ENCODE measurements at regions not wholly inside any gene's neighbourhood (a gene's known extent, or its start where the extent isn't known, plus 50 kb on each side); places are given as distances from the start of the nearest gene placed in this dataset.

DNA sequence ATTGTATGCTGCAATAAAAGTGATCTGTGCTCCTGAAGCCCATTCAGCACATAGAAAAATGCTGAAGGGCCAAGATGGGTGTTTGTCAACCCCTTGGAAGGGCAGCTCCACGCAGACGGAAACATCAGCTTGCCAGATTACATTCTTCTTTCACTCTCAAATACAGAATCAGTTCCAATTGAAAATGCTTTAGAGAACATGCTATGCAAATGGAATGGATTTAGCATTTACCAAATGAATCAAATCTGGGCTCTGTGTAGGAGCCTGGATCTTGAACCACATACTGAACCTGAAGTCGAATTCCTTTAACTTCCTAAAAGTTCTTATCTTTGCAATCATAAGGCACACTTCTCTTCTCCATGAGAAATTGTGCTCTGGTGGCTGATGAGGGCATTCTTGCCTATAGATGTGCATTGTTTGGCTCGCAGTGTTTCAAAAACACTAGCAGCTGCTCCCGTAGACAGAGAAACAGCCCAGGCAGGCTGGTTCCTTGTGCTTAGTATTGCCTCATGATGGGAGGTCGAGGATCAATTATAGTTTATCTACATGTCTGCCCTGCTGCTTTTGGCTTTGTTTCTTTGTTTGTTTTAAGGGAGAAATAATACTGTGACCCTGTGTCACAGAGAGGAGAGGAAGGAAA lies 489.8 kb upstream of the FLRT2 start:
- Histone ChIP-seq H3K9ac (ENCODE audit: low read length) (no peak overlapping the region), H3F3A (ENCODE audit: insufficient read depth, low read length) (no peaks in the 10 kb centered on the region), H3K4me2 (ENCODE audit: low read length) (no peak overlapping the region), H3K79me2 (ENCODE audit: insufficient read depth, low read length) (no peaks in the 10 kb centered on the region), H3K9me3 (ENCODE audit: low read length) (no peaks in the 10 kb centered on the region), H3K27me3 (ENCODE audit: insufficient read depth, low read length) (no peaks in the 10 kb centered on the region), H4K20me1 (ENCODE audit: insufficient read depth, low read length) (no peaks in the 10 kb centered on the region), H2AFZ (ENCODE audit: low read length) (no peak overlapping the region), H3K4me3 (ENCODE audit: low read depth, low read length, poor library complexity, severe bottlenecking) (no peak overlapping the region), H3K36me3 (ENCODE audit: insufficient read depth, low read length) (no peaks in the 10 kb centered on the region), H3K27ac (ENCODE audit: low read depth, low read length, poor library complexity, severe bottlenecking) (no peak overlapping the region), H3K4me1 (ENCODE audit: insufficient read depth, low read length, severe bottlenecking) (no peaks in the 10 kb centered on the region), H3K9me2 (ENCODE audit: low read depth, low read length) (no peaks in the 10 kb centered on the region)
- no peak for TF ChIP-seq EZH2 (IDR thresholded peaks at IDR 0.05; ENCODE audit: borderline replicate concordance, low read length)
- no peak for TF ChIP-seq CTCF (IDR thresholded peaks at IDR 0.05; ENCODE audit: low read length)

DNA sequence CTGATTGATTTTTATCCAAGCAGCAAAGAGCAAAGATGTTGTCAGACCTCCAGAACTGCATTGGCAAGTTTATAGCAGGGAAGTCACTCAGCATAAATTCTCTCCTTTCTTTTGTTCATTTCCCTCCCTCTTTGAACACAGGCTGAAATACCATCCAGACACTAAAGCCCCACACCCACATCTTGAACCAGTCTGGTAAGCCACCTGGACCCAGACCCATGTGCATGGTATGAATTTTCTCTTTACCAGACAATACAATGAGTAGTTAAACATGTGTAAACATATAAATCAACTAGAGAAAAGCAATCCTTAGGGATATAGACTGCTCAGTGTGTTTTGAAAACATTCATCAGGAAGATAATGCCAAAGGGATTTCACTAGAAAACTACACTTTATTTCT lies 488.3 kb upstream of the FLRT2 start:
- TF ChIP-seq EZH2 (IDR thresholded peaks at IDR 0.05; ENCODE audit: borderline replicate concordance, low read length) (no peak), CTCF (IDR thresholded peaks at IDR 0.05; ENCODE audit: low read length) (no peak)
- Histone ChIP-seq H2AFZ (ENCODE audit: low read length) (no peak overlapping the region), H3K9me2 (ENCODE audit: low read depth, low read length) (no peaks in the 10 kb centered on the region), H3K27me3 (ENCODE audit: insufficient read depth, low read length) (no peaks in the 10 kb centered on the region), H3K4me2 (ENCODE audit: low read length) (no peak overlapping the region), H3K4me3 (ENCODE audit: low read depth, low read length, poor library complexity, severe bottlenecking) (no peak overlapping the region), H3F3A (ENCODE audit: insufficient read depth, low read length) (no peaks in the 10 kb centered on the region), H3K9me3 (ENCODE audit: low read length) (no peaks in the 10 kb centered on the region), H3K79me2 (ENCODE audit: insufficient read depth, low read length) (no peaks in the 10 kb centered on the region), H3K36me3 (ENCODE audit: insufficient read depth, low read length) (no peaks in the 10 kb centered on the region), H3K4me1 (ENCODE audit: insufficient read depth, low read length, severe bottlenecking) (no peaks in the 10 kb centered on the region), H4K20me1 (ENCODE audit: insufficient read depth, low read length) (no peaks in the 10 kb centered on the region), H3K27ac (ENCODE audit: low read depth, low read length, poor library complexity, severe bottlenecking) (no peak overlapping the region), H3K9ac (ENCODE audit: low read length) (no peak overlapping the region)

DNA sequence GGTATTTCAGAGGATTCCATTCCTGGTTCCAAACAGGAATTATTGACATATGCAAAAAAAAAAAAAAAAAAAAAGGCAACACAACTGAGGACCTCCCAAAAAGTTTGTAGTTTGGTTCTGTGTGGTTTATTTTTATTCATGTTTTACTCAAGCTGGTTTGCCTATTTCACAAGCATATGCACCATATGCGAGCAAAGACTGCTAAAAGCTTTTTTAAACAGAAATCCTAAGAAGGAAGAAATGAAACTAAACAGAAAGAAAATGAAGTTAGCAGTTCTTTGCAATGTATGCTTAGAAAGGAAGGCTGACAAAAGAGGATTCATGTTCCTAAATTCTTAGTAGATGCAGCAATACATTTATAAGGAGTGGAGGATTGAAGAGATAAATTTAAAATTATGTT lies 487.6 kb upstream of the FLRT2 start:
- no peak overlapping the region for H3K4me3 ChIP-seq (ENCODE audit: low read depth, low read length, poor library complexity, severe bottlenecking)
- TF ChIP-seq CTCF (IDR thresholded peaks at IDR 0.05; ENCODE audit: low read length) (no peak), EZH2 (IDR thresholded peaks at IDR 0.05; ENCODE audit: borderline replicate concordance, low read length) (no peak)
- no peaks in the 10 kb centered on the region for H4K20me1 ChIP-seq (ENCODE audit: insufficient read depth, low read length)
- H3K27ac ChIP-seq (ENCODE audit: low read depth, low read length, poor library complexity, severe bottlenecking), result no peak overlapping the region
- no peaks in the 10 kb centered on the region for H3K4me1 ChIP-seq (ENCODE audit: insufficient read depth, low read length, severe bottlenecking)
- H3K9me3 ChIP-seq (ENCODE audit: low read length), result no peaks in the 10 kb centered on the region
- no peaks in the 10 kb centered on the region for H3K9me2 ChIP-seq (ENCODE audit: low read depth, low read length)
- no peaks in the 10 kb centered on the region for H3K27me3 ChIP-seq (ENCODE audit: insufficient read depth, low read length)
- H3F3A ChIP-seq (ENCODE audit: insufficient read depth, low read length), result no peaks in the 10 kb centered on the region
- H3K79me2 ChIP-seq (ENCODE audit: insufficient read depth, low read length), result no peaks in the 10 kb centered on the region
- no peak overlapping the region for H2AFZ ChIP-seq (ENCODE audit: low read length)
- no peak overlapping the region for H3K9ac ChIP-seq (ENCODE audit: low read length)
- H3K4me2 ChIP-seq (ENCODE audit: low read length), result no peak overlapping the region
- H3K36me3 ChIP-seq (ENCODE audit: insufficient read depth, low read length), result no peaks in the 10 kb centered on the region
